ENCODE measurements at regions not wholly inside any gene's neighbourhood (a gene's known extent, or its start where the extent isn't known, plus 50 kb on each side); places are given as distances from the start of the nearest gene placed in this dataset.

DNA sequence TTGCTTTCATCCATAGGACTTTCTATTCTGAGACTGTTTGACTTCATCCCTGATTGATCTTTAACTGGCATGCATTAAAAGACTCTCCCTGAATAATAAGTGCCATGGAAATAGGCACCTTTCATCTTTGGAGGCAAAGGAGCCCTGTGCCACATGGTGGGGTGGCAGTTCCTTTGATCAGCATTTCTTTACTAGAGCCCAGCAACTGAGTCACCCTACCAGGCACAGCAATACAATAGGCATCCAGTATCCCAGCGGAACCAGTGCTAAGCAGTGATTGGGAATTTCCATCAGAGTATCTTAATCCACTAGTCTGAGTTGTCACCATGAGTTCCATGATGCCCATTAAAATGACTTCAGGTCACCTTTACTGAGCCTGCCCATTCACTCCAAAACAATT, 476.1 kb upstream of the MPDZ start:
- Histone ChIP-seq H3K9me3 (no peaks in the 10 kb centered on the region), H3K27me3 (no peaks in the 10 kb centered on the region), H3K27ac (no peak overlapping the region), H3K4me3 (no peak overlapping the region), H3K36me3 (no peaks in the 10 kb centered on the region), H3K4me1 (no peaks in the 10 kb centered on the region)
- no peak for TF ChIP-seq POLR2AphosphoS5 (IDR thresholded peaks at IDR 0.05)
- TF ChIP-seq, protein P1, sequence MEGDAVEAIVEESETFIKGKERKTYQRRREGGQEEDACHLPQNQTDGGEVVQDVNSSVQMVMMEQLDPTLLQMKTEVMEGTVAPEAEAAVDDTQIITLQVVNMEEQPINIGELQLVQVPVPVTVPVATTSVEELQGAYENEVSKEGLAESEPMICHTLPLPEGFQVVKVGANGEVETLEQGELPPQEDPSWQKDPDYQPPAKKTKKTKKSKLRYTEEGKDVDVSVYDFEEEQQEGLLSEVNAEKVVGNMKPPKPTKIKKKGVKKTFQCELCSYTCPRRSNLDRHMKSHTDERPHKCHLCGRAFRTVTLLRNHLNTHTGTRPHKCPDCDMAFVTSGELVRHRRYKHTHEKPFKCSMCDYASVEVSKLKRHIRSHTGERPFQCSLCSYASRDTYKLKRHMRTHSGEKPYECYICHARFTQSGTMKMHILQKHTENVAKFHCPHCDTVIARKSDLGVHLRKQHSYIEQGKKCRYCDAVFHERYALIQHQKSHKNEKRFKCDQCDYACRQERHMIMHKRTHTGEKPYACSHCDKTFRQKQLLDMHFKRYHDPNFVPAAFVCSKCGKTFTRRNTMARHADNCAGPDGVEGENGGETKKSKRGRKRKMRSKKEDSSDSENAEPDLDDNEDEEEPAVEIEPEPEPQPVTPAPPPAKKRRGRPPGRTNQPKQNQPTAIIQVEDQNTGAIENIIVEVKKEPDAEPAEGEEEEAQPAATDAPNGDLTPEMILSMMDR (IDR thresholded peaks at IDR 0.05) = no peak
- TF ChIP-seq EP300 (IDR thresholded peaks at IDR 0.05) = no peak
- no peak for TF ChIP-seq POLR2A (IDR thresholded peaks at IDR 0.05)
- WGBS, 2 donors (ENCODE audit: low coverage in 1 of 2) = 90 to 100% methylated on average over 1 of the region's 1 CpG
- no peak for ATAC-seq

DNA sequence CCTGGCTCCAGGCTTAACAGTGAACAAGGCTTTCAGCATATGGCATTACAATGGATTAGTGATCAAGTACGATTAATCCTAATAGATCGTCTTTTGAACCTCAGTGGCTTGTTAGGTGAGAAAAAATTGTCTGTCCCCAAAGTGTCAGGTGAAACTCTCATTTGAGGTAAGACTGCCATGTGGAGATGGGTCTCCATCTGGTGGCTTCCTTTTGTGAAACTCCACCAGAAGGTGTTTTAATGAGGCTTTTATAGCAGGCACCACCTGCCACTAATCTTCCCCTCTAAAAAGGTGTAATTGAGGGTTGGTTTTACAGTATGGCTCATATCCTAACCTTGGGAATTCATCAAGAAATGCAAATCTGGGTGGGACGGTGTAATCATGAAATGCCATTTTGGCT, 471.1 kb upstream of the MPDZ start:
- TF ChIP-seq, protein P1 (IDR thresholded peaks at IDR 0.05) = no peak
- TF ChIP-seq POLR2AphosphoS5 (IDR thresholded peaks at IDR 0.05) (no peak), EP300 (IDR thresholded peaks at IDR 0.05) (no peak), POLR2A (IDR thresholded peaks at IDR 0.05) (no peak)
- WGBS, 2 donors (ENCODE audit: low coverage in 1 of 2) = 92 to 98% methylated on average over 2 to 3 of the region's 3 CpGs
- H3K36me3 ChIP-seq = no peaks in the 10 kb centered on the region
- no peak for ATAC-seq
- no peaks in the 10 kb centered on the region for H3K4me1 ChIP-seq
- H3K27me3 ChIP-seq = no peaks in the 10 kb centered on the region
- no peak overlapping the region for H3K27ac ChIP-seq
- no peaks in the 10 kb centered on the region for H3K9me3 ChIP-seq
- no peak overlapping the region for H3K4me3 ChIP-seq

DNA sequence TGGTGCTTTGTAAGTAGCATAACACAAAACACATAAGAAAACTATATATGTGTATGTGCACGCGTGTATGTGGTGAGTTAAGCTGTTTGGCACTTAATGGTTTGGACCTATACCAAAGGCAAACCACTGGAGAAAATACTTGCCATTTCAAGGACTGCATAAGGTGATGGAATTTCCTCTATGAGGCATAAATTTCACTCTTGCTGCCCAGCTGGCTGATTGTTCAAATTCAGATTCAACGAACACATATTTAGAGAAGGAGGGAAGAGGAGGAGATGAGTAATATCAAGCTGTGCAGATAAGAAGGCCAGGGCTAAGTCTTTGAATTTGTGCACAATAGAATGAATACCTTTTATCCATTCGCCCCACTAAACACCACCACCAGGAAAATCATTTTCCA, 470.6 kb upstream of the MPDZ start:
- WGBS, 2 donors (ENCODE audit: low coverage in 1 of 2) = 86 to 96% methylated on average over 3 to 4 of the region's 4 CpGs
- Histone ChIP-seq H3K9me3 (no peaks in the 10 kb centered on the region), H3K36me3 (no peaks in the 10 kb centered on the region), H3K27ac (no peak overlapping the region), H3K4me3 (no peak overlapping the region), H3K27me3 (no peaks in the 10 kb centered on the region), H3K4me1 (no peaks in the 10 kb centered on the region)
- TF ChIP-seq POLR2A (IDR thresholded peaks at IDR 0.05) = no peak
- no peak for TF ChIP-seq POLR2AphosphoS5 (IDR thresholded peaks at IDR 0.05)
- TF ChIP-seq, protein P1 (IDR thresholded peaks at IDR 0.05) = no peak
- no peak for TF ChIP-seq EP300 (IDR thresholded peaks at IDR 0.05)
- no peak for ATAC-seq

DNA sequence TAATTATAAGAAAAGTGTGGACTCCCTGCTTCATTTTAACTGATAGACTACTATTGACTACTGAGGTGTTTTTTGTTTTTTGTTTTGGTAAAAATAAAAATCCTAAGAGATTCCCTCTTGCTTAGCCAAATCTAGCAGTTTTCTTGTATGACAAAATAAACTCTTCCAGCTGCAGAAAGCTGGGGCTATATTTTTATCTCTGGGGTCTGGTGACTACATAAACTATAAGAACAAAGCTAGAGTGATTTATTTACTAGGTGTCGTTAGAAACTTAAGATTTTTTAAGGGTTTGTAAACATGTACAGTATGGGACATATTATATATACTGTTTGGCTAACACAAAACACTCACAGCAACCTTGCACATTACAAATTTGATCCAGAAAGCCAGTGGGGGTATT, 467.4 kb upstream of the MPDZ start:
- Histone ChIP-seq H3K27ac (no peak overlapping the region), H3K36me3 (no peaks in the 10 kb centered on the region), H3K4me3 (no peak overlapping the region), H3K9me3 (no peaks in the 10 kb centered on the region), H3K27me3 (no peaks in the 10 kb centered on the region), H3K4me1 (no peaks in the 10 kb centered on the region)
- ATAC-seq = no peak
- no peak for TF ChIP-seq POLR2A (IDR thresholded peaks at IDR 0.05)
- TF ChIP-seq, protein P1 (IDR thresholded peaks at IDR 0.05) = no peak
- WGBS, 2 donors (ENCODE audit: low coverage in 1 of 2) = 58 to 71% methylated on average over 1 of the region's 1 CpG

DNA sequence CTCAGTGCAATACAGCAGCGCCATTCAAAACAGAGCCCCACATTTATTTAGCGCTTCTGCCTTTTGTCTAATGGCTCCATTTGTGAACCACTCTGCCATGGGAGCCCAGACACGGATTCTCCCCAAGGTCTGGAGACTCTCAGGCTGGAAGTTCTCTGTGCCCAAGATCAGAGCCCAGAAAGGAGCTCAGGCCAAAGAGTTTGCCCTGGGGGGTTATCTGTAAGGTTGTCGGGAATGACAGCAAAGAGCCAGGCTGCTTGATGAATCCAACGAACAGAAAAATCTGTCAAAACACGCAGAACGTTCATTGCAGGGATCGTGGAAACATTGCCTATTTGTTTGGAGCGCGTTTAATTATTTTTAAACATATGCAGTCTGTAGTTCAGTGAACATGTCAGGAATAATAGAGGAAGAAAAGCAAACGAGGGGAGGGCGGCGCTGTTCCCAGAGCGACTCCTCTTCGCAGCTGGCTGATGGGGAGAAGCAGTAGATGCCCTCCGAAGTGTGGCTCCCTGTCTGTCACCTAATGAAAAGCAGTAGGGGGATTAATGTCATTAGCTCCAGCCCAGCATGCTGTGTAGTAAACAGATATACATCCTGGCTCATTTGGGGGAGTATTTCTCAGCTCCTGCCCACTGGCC, 464.9 kb upstream of the MPDZ start:
- 81 to 90% methylated on average over 6 to 16 of the region's 16 CpGs for WGBS, 2 donors (ENCODE audit: low coverage in 1 of 2)

More for the DNA sequence above, 464.9 kb upstream of the MPDZ start:
- Histone ChIP-seq H3K36me3 (no peaks in the 10 kb centered on the region), H3K4me3 (no peak overlapping the region), H3K27ac (no peak overlapping the region), H3K9me3 (no peaks in the 10 kb centered on the region), H3K27me3 (no peaks in the 10 kb centered on the region), H3K4me1 (no peaks in the 10 kb centered on the region)
- ATAC-seq = no peak
- TF ChIP-seq EP300 (IDR thresholded peaks at IDR 0.05) (no peak), POLR2AphosphoS5 (IDR thresholded peaks at IDR 0.05) (no peak), POLR2A (IDR thresholded peaks at IDR 0.05) (no peak)
- TF ChIP-seq, protein P1 (IDR thresholded peaks at IDR 0.05) = no peak

All from gastroesophageal sphincter (tissue), 4 donors.